IPS-18c (cell line): ENCODE measurements at regions not wholly inside any gene's neighbourhood (a gene's known extent, or its start where the extent isn't known, plus 50 kb on each side); places are given as distances from the start of the nearest gene placed in this dataset.
"Not testable (repeated sequence)": the region's sequence is repeated elsewhere in the genome, so short reads cannot be mapped to it uniquely, and the experiment has no call there.

ENCODE experiments used
- H3K4me3 ChIP-seq: 2 replicates; pipeline ENCODE4 v1.7.0; 2013; ENCODE audit warnings: low read depth, mild to moderate bottlenecking, low read length, moderate library complexity; ENCODE audit not compliant: insufficient read depth
- H3K9me3 ChIP-seq: one replicate; pipeline ENCODE4 v1.6.1; 2013; ENCODE audit warnings: mild to moderate bottlenecking, low read length, moderate library complexity; ENCODE audit not compliant: control insufficient read depth, insufficient read depth

GRCh38 chr6:144447472-144447871 is 162.3 kb downstream of the UTRN start:
- Histone ChIP-seq H3K9me3 (peaks cover 4% of the 10 kb centered on the region), H3K4me3 (no peak overlapping the region)

- Histone ChIP-seq H3K9me3 (no peaks in the 10 kb centered on the region), H3K4me3 (no peak overlapping the region)
These were observed 164.1 kb downstream of the UTRN start for GRCh38 chr6:144449218-144449617.

- H3K4me3 ChIP-seq = no peak overlapping the region
- no peaks in the 10 kb centered on the region for H3K9me3 ChIP-seq
These were observed 164.9 kb downstream of the UTRN start for GRCh38 chr6:144449911-144450597.

- Histone ChIP-seq H3K9me3 (no peaks in the 10 kb centered on the region), H3K4me3 (no peak overlapping the region)
These were observed 175.4 kb downstream of the UTRN start for GRCh38 chr6:144460327-144461095.

GRCh38 chr6:144462058-144462457 is 176.9 kb downstream of the UTRN start:
- no peak overlapping the region for H3K4me3 ChIP-seq
- no peaks in the 10 kb centered on the region for H3K9me3 ChIP-seq

- H3K9me3 ChIP-seq = peaks cover 4% of the 10 kb centered on the region
- no peak overlapping the region for H3K4me3 ChIP-seq
These were observed 181.6 kb downstream of the UTRN start for GRCh38 chr6:144466716-144467115.

- peaks cover 4% of the 10 kb centered on the region for H3K9me3 ChIP-seq
- no peak overlapping the region for H3K4me3 ChIP-seq
These were observed 182.1 kb downstream of the UTRN start for GRCh38 chr6:144467172-144467762.

- Histone ChIP-seq H3K4me3 (no peak overlapping the region), H3K9me3 (peaks cover 4% of the 10 kb centered on the region)
These were observed 182.8 kb downstream of the UTRN start for GRCh38 chr6:144467921-144468320.

- H3K9me3 ChIP-seq = peaks cover 4% of the 10 kb centered on the region
- H3K4me3 ChIP-seq = no peak overlapping the region
These were observed 183.6 kb downstream of the UTRN start for GRCh38 chr6:144468709-144469108.

- Histone ChIP-seq H3K4me3 (no peak overlapping the region), H3K9me3 (peaks cover 4% of the 10 kb centered on the region)
These were observed 184.0 kb downstream of the UTRN start for GRCh38 chr6:144469144-144469575.

- H3K9me3 ChIP-seq, H3K4me3 ChIP-seq: not testable (repeated sequence)
These were observed 185.1 kb downstream of the UTRN start for GRCh38 chr6:144470201-144470600.

- Histone ChIP-seq H3K9me3 (peaks cover 4% of the 10 kb centered on the region), H3K4me3 (no peak overlapping the region)
These were observed 186.9 kb downstream of the UTRN start for GRCh38 chr6:144471986-144472385.

- Histone ChIP-seq H3K9me3 (peaks cover 4% of the 10 kb centered on the region), H3K4me3 (no peak overlapping the region)
These were observed 189.2 kb downstream of the UTRN start for GRCh38 chr6:144474290-144474689.

GRCh38 chr6:144474904-144475303 is 189.8 kb downstream of the UTRN start:
- peaks cover 4% of the 10 kb centered on the region for H3K9me3 ChIP-seq
- no peak overlapping the region for H3K4me3 ChIP-seq

GRCh38 chr6:144475411-144475810 is 190.3 kb downstream of the UTRN start:
- no peaks in the 10 kb centered on the region for H3K9me3 ChIP-seq

GRCh38 chr6:144476286-144476685 is 191.2 kb downstream of the UTRN start:
- H3K9me3 ChIP-seq = no peaks in the 10 kb centered on the region
- H3K4me3 ChIP-seq = no peak overlapping the region

More at GRCh38 chr6:144475411-144475810, 190.3 kb downstream of the UTRN start:
- no peak overlapping the region for H3K4me3 ChIP-seq

GRCh38 chr6:144477396-144477795 is 192.3 kb downstream of the UTRN start:
- Histone ChIP-seq H3K9me3 (no peaks in the 10 kb centered on the region), H3K4me3 (no peak overlapping the region)

GRCh38 chr6:144477856-144478255 is 192.7 kb downstream of the UTRN start:
- H3K4me3 ChIP-seq = no peak overlapping the region
- no peaks in the 10 kb centered on the region for H3K9me3 ChIP-seq
